Choroid plexus epithelial cell (primary cell): ENCODE measurements at regions not wholly inside any gene's neighbourhood (a gene's known extent, or its start where the extent isn't known, plus 50 kb on each side); places are given as distances from the start of the nearest gene placed in this dataset.
A peak's percentile ranks its signal among the peaks of the same experiment; 100 is the strongest.
"Not testable (repeated sequence)": the region's sequence is repeated elsewhere in the genome, so short reads cannot be mapped to it uniquely, and the experiment has no call there.

ENCODE experiments used
- DNase-seq: peaks from one replicate; pipeline ENCODE4 v3.0.0-alpha.2; 2010; ENCODE audit warnings: low read depth
- H3K4me3 ChIP-seq: 2 replicates; pipeline ENCODE4 v1.5.1; 2011; ENCODE audit warnings: low read depth, mild to moderate bottlenecking, control low read depth, low read length, moderate library complexity
- TF ChIP-seq, protein P1 (sequence below): conservative IDR thresholded peaks from 2 replicates; pipeline ENCODE4 v1.5.1; 2011; ENCODE audit warnings: low read depth, mild to moderate bottlenecking, control low read depth, inconsistent platforms, low read length, moderate library complexity

DNA sequence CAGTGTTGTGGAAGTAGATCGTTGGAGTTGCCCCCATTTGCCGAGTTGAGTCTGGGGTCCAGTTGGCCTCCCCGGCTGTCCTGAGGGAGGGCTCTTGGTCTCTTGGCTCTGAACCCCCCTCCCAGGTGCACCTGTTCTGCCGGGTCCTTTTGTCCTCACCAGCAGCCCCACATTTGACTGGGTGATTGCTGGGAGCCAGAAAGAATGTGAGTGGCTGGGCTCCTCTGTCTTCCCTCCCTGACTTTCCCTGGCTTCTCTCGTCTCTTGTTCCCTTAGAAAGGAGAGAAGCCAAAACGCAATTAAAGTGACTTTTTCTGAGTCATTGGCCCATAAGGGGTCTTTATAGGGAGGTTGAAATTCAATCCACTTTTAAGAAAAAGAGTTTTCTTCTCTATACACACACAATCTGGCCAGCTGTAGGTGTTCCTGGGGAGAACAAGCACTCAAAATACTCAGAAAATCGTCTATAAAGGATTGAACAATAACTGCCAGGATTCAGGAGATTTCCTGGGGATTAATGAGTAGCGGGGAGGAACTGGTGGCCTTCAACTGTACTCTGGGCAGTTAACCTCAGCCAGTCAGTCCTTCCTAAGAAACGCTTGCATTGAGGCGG lies 131.0 kb downstream of the TMEM182 start:
- TF ChIP-seq, protein P1, sequence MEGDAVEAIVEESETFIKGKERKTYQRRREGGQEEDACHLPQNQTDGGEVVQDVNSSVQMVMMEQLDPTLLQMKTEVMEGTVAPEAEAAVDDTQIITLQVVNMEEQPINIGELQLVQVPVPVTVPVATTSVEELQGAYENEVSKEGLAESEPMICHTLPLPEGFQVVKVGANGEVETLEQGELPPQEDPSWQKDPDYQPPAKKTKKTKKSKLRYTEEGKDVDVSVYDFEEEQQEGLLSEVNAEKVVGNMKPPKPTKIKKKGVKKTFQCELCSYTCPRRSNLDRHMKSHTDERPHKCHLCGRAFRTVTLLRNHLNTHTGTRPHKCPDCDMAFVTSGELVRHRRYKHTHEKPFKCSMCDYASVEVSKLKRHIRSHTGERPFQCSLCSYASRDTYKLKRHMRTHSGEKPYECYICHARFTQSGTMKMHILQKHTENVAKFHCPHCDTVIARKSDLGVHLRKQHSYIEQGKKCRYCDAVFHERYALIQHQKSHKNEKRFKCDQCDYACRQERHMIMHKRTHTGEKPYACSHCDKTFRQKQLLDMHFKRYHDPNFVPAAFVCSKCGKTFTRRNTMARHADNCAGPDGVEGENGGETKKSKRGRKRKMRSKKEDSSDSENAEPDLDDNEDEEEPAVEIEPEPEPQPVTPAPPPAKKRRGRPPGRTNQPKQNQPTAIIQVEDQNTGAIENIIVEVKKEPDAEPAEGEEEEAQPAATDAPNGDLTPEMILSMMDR, result no peak
- H3K4me3 ChIP-seq, result no peak overlapping the region
- DNase-seq, result no peak

DNA sequence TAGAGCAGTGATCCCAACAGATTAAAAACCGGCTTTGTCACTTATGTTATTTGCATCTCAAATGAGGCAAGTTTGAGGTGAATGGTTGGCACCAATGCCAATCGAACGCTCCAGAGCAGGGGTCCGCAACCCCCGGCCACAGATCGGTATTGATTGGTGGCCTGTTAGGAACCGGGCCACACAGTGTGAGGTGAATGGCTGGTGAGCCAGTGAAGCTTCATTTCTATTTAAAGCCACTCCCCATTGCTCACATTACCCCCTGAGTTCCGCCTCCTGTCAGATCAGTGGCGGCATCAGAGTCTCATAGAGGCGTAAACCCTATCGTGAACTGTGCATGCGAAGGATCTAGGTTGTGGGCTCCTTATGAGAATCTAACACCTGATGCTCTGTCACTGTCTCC lies 132.0 kb downstream of the TMEM182 start:
- DNase-seq, result no peak
- H3K4me3 ChIP-seq, result no peak overlapping the region
- TF ChIP-seq, protein P1, result no peak

DNA sequence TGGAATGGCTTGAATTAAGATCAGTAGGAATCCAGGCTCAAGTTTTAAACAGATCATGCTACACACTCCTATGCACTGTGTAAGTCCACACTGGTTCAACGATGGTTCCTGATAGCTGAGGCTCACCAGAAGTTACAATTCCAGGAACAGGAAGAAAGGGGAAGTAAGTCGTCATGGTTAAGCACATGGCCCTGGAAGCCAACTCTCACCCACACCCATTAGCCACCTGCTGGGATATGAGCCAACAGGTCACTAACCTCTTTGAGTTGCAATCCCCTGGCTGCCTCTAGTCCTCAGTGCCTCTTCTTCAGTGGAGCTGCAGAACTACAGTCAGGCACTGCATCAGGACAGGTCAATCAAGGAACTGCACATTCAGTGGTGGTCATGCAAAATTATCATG lies 133.5 kb downstream of the TMEM182 start:
- DNase-seq, result no peak
- no peak overlapping the region for H3K4me3 ChIP-seq
- TF ChIP-seq, protein P1, result no peak

DNA sequence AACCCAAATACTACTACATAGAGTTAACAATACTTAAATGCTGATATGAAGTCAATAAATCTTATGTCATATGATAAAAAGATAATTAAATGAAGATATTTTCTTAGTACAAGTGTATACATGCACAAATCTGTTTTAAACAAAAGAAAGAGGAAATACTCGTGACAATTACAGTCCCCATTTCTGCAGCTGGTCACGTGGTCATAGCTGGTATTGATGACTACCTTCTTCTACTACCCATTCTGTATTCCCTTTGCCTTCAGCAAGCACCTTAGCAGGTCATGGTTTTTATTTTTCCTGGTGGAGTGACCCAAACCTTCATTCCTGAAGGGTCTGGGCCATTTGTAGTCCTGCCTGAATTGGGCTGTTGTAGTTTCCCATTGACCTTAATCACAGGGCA lies 147.4 kb downstream of the TMEM182 start:
- H3K4me3 ChIP-seq, DNase-seq: not testable (repeated sequence)

DNA sequence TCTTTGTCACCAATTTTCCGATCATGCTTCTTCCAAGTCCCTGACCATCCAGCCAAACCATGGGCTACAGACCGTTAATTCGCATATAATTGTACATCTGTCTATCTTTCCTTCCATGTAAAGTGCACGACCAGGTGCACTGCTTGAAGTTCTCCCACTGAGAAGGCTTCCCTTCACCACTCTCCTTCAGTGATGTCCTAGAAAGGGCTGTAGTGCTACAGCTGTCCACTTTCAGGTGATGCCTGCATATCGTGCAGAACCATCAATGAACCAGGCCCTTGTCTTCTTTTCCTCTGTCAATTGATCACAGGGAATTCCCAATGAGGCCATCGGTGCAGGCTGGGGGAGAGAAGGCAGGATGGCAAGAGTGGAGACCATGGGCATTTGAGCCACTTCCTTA lies 148.9 kb downstream of the TMEM182 start:
- DNase-seq, result no peak
- no peak overlapping the region for H3K4me3 ChIP-seq
- TF ChIP-seq, protein P1, result no peak

DNA sequence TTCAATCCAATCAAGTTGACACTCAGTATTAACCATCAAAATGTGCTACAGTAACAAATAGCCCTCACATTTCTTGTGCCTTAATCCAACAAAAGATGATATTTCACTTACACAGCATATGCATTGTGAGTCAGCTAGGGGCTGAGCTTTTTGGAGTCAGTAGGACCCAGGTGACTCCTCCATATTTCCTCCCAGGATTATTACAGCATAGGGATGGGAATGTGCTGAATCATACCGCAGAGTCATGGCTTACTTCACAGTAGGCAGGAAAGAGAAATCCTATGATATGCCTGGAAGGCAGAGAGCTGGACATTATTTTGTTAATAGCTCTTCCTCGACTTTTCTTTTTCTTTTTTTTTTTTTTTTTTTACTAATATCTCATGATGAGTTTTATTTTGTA lies 153.3 kb downstream of the TMEM182 start:
- H3K4me3 ChIP-seq, result no peak overlapping the region
- TF ChIP-seq, protein P1, result no peak
- DNase-seq, result peak; percentile 3

DNA sequence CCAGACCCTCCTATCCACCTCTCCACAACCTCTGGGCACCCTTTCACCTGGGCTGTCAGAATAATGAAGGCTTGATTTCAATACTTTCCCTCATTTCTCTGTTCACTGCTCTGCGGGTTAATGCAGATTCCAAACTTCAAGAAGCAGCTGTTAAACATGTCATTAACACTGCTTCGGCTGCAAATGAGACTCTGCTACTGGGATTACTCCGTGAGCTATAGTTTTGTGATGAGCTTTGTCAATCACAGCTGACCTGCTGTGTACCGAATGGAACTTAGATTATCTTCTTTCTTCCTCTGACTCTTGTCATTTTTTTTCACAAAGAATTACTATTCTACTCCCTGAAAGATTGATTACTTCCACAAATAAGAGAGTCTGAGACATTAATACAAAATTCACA lies 160.5 kb downstream of the TMEM182 start:
- TF ChIP-seq, protein P1, result no peak
- H3K4me3 ChIP-seq, result no peak overlapping the region
- no peak for DNase-seq

DNA sequence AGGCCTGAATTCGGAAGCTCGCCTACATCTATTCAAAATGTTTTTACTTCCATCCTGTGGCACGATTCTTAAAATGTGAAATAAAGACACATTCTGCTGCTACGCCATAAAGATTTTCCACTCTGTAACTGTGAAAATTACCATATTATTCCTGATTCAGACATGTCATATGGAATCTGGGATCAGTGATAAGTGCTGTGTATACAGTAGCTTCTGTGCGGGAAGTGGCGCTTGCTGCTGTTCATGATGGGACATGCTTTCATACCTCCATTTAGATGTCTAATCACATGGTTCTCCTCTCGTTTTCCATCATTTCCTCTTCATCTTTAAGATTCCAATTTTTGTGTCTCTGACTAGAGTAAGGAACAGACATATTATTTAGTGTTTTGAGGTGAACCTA lies 163.2 kb downstream of the TMEM182 start:
- DNase-seq, result no peak
- TF ChIP-seq, protein P1, result no peak
- no peak overlapping the region for H3K4me3 ChIP-seq
